CD4-positive, alpha-beta T cell treated with Interleukin-4 for 1 hour (primary cell): ENCODE measurements at regions not wholly inside any gene's neighbourhood (a gene's known extent, or its start where the extent isn't known, plus 50 kb on each side); places are given as distances from the start of the nearest gene placed in this dataset.
"Not testable (repeated sequence)": the region's sequence is repeated elsewhere in the genome, so short reads cannot be mapped to it uniquely, and the experiment has no call there.

Experiments used
- DNase-seq, 2 donors: peaks; one replicate each; pipeline ENCODE4 v3.0.0-alpha.2; 2020 to 2022

DNA sequence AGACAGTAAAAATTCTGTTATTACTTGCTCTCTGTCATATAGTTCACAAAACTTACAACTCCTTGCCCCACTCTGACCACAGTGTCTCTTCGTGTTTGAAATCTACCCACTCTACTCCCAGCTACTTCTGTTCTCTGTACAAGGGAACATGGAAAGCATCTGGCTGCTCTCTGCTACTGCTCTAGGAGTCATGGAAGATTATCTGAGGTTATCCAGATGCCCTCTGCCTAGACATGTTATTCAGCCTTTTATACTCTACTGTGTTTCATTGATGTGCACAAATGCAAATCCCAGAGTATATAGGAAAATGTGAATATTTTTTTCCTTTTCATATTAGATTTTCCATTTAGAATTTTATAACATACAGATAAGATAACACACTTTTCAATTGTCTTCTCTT is 1525.6 kb downstream of the MAT2B start:
- DNase-seq, result no peak

DNA sequence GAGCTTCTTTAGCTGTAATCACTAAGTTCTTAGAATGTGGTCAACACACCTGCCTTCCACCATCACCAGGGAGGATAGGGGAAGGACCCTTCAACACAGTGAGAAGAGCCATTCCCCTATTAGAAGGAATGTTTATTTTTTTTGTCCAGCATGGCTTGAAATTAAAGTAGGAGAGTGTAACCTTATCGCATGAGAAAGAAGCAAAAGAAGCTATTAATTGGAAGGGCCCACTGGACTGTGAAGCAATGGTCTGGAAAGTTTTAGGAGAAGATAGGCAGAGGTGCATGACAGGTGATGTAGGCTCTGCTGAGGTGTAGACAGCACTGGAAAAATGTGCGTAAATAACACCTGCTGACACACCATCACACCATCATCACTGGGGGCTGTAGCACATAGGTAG is 1526.0 kb downstream of the MAT2B start:
- no peak for DNase-seq

DNA sequence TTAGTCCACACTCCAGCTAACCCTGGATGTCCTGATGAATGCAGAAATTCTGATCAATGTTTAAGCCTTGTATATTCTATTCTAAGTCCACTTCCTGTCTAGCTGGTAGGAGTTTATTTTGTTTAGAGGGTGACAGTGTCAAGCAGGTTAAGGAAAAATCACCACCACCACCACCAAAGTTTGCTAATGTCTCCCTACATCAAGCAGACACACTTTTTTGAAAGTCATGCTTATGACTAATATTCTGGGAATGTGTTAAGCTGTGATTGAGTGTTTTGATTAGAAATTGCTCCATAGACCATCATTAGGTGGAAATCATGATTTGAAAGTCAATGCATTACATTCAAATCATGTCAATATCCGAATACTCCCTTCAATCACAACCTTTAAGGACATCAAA is 1530.1 kb downstream of the MAT2B start:
- no peak for DNase-seq

DNA sequence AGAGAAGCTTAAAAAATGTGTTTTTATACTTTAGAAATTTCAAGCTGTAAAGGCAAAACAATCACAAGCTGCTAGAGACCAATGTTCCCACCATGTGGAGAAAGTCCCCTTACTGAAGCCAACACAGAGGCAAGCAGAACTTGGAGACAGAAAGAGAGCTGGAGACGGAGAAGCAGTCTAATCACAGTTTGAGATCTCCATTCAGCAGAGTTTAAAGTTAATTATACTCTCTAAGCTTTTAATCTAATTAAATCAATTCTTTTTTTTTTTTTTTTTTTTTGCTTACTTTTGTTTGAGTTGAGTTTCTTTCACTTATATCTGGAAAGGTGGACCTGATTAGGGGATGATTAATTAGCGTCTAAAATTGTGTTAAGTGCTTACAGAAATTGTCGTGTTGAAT is 1534.3 kb downstream of the MAT2B start:
- no peak for DNase-seq

DNA sequence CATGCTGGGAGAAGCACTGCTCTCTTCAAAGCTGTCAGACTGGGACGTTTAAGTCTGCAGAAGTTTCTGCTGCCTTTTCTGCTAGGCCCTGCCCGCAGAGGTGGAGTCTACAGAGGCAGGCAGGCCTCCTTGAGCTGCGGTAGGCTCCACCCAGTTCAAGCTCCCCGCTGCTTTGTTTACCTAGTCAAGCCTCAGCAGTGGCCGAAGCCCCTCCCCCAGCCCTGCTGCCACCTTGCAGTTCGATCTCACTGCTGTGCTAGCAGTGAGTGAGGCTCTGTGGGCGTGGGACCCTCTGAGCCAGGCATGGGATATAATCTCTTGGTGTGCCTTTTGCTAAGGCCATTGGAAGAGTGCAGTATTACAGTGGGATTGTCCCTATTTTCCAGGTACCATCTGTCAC is 1540.5 kb downstream of the MAT2B start:
- not testable (repeated sequence) for DNase-seq

DNA sequence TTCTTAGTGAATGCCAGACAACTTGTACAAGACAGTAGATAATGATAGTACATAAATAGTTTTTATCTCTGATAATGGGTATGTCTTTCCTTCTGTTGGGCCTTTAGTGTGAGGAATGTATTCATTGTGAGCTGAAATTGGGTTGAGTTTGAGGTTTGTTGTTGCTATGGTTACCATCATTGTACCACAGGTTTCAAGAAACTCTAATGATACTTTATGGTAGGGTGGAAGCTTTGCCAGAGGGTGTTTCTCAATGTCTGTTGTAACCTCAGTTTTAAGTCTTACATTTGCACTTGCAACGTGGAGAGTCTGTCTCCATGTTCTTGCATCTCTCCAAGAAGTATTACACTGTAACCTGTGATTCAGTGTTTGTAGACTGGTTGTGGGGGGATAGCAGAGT is 1550.1 kb downstream of the MAT2B start:
- no peak for DNase-seq

DNA sequence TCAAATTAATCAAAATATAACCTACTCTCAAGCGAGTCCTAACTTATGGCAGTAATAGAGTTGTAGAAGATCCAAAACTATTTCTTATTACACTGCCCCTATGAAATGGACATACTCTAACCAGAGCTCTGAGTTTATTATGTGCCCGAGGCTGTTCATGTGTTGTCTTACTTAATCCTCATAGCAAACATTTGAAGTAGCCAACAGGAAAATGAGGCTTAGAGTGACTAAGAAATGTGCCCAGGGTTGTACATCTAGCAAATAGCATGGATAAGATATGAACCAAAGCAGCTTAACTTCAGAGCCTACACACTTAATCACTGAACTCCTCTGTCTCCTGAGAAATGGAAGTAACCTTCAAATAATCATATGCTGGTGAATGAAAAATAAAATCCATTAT is 1551.7 kb downstream of the MAT2B start:
- no peak for DNase-seq

DNA sequence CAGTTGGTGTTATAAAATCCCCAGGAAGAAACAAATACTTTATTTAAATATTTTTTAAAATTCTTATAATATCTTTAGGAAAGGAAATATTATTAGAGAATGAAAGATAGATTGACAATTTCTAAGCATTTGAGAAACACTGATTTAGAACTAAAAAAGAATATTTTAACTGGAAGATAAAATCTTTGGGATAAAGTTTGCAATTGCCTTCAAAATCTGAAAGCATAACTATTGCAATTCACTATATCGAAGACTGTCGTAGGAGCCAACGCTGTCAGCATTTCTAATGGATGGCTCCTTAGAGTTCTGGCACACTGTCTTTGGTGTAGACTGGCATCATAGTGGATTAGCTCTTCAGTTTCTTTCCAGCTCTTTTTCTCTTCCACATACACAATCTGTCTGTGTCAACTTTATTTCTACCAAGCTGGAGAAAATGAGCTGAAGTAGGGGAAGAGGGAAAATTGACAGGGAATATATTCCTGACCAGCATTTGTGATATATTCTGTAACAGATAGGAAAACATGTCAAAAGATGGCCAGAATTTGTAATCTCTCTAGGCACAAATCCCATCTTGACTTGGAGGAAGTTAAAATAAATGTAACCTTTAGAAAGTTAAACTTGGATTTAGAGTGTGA is 1561.4 kb downstream of the MAT2B start:
- DNase-seq, result no peak

DNA sequence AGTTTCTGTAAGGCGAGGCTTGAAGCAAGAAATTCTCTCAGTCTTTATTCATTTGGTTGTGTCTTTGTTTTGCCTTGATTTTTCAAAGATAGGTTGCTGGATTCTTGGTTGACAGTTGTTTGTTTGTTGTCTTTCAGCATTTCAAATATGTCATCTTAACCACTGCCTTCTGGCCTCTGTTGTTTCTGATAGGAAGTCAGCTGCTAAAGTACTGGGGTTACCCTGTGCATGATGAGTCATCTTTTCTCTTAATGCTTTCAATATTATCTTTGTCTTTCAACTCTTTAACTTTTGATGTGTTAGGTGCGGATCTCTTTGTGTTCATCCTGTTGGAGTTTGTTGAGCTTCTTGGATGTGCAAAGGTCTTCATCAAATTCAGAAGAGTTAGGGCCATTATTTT is 1571.3 kb downstream of the MAT2B start:
- DNase-seq, result no peak

DNA sequence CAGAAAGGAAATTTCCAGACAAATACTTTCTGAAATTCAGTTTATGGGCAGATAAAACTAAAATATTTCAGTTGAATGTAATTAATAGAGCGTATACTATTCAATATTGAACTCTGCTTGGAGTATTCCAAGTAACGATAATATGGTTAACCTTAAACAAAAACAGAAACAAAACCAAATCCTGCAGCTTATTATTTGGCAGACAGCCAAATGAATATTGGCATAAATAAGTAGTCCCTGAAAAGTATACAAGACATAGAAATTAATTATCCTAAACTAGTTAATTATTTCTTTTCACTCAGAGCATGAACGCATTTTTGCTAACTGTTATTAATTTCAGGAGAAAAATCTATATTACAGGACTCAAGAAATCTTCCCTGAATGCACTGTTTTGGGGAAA is 1574.0 kb downstream of the MAT2B start:
- DNase-seq, result no peak

DNA sequence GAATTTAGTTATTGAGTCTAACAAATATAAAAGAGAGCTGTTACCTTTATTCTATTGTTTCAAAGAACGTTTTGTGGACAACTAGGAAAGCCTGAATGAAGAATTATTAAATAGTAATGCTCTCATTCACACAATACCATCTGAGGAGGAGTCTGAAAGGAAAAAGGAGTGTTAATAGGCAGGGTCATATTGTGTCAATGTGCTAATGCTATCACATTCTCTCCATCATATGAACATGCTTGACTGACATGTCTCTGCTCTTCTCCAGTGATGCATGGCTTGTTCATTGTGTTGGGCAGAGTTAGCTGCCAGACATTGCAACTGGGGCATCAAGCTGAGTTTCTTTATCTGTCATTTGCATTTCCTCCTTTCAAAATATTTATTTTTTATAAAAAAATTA is 1578.0 kb downstream of the MAT2B start:
- DNase-seq, result no peak

DNA sequence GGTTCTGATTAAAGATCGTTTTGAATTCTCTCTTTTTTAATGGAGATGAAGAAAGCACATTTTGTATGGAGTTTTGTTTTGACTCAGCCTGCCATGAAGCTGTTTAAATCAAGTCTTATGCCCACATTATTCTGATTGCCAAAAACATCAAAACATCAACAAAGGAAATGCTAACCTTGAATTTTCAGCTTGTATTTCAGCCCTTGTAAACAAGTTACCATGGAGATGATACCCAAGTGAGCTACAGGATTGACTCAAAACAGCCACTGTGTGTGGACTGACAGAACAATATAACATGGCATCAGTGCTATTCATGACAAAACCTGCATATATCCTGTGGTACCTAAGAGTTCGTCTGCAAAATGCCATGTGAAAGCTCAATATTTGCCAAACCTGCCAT is 1581.0 kb downstream of the MAT2B start:
- DNase-seq, result no peak

DNA sequence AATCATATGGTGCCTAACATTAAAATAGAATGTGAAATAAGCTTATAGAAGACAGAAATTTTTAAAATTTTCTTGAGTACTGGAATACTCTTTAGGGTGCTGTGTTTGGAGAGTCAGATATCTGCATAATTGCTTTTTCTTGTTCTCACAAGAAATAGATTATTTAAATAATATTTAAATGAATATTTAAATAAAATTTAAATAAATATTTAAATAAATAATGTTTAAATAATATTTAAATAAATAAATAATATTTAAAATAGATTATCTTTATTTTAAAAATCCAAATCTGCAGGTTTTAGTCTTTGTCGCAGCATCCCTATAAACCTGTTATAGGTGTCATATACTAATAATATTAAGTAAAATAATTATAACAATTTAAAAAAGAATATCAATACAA is 1589.4 kb downstream of the MAT2B start:
- DNase-seq, result no peak

DNA sequence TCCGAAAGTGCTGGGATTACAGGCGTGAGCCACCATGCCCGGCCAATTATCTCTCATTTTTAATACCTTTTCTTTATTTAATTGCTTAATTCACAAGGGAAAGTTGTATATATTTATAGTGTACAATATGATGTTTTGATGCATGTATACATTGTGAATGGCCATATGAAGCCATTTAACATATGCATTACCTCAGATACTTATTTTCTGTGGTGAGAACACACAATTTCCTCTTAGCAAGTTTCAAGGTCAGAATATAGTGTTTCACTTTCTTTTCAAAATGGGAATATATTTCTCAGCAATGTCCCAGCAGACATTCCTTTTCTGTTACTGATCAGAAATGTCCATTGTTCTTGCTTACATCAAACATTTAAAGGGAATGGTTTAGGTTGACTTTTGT is 1596.3 kb downstream of the MAT2B start:
- no peak for DNase-seq

DNA sequence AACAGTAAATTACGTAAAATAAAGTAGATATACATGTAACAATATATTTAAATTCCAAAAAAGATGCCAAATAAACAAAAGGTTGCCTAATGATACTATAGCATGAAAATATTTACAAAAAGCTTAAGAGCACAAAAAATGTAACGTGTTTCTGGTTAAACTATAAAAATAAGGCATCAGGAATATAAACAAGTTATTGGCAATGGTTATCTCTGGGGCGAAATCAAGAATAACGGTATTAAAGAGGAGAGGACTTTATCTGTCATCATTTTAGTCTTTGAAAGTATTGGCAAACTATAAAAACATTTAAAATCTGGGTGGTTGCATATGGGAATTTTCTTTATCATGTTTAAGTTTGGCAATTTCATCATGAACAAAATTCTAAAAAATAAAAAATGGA is 1599.2 kb downstream of the MAT2B start:
- DNase-seq, result no peak

DNA sequence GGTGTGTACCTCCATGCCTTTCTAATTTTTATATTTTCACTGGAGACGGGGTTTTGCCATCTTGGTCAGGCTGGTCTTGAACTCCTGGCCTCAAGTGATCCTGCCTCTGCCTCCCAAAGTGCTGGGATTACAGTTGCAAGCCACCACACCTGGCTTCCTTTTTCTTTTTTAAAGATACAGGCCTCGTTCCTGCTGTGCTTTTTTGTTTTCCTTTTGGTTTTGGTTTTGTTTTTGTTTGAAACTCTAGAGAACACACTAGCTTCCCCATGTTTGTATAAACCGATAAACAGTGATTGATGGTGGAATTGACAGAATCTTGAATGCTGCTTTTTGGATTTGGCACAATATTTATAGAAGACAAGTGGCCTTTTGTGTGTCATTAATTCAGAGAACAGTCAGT is 1603.4 kb downstream of the MAT2B start:
- DNase-seq, result no peak

DNA sequence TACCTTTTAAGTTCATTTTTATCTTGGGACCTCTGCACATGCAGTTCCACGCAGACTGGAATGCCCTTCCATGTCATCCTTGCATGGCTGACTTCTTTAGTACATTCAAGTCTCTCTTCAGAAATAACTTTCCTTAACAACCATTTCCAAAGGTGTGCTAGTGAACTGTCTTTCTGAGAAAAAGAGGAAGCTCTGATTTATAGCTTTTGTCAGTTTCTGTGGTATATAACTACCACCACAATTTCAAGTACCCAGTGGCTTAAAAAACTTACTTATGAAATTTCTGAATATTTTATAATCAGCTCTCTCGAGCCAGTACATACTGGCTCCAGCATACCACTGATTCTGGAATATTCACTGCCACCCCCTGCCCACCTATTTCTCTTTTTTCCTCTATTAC is 1613.8 kb downstream of the MAT2B start:
- no peak for DNase-seq

DNA sequence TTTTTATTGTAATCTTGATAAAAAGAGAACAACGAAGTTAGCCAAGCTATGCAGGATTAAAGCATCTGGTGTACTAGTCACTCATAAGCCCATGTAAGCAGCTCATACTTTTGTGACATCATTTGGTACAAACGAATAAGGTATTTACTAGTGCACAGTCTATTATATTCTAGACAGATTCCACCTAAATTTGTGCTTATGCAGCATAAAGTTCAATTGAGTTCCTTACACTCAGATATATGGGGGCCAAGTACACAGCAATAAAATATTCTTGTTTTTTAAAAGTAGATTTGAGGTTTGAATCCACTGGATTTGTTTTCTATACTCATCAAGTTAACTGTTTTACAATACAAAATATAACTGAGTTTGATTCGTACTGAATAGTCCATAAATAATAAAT is 1621.2 kb downstream of the MAT2B start:
- no peak for DNase-seq

DNA sequence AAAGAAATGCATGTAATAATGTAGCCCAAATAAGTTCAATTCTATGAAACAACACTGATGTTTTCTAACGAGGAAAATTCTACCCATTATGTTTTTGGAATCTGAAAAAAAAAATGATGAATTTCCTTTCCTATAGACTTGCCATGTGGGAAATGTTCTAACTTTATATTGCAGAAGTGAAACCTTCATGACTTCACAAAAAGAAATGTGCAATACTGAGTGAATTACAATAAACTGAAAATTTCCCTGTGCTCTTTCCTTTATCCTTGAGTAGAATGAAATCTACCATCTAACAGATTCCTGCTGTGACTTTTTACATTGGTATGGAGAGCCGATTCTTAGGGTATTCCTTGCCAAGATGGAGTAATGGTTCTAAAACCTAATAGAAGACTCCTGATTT is 1622.5 kb downstream of the MAT2B start:
- DNase-seq, result no peak

DNA sequence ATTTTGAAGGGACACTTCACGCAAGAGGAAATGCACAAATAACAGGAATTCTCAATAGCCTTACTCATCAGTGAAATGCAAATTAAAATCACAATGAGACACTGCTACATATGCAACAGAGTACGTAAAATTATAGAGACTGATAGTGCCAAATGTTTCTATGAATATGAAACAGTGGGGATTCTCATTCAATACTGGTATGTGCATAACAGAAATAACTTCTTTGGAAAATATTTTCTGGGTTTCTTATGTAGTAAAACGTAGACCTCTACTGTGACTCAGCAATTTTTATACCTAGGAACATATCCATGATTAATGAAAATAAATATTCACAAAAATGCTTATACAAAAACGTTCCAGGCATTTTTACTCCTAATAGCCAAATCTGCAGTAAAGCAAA is 1625.2 kb downstream of the MAT2B start:
- no peak for DNase-seq

DNA sequence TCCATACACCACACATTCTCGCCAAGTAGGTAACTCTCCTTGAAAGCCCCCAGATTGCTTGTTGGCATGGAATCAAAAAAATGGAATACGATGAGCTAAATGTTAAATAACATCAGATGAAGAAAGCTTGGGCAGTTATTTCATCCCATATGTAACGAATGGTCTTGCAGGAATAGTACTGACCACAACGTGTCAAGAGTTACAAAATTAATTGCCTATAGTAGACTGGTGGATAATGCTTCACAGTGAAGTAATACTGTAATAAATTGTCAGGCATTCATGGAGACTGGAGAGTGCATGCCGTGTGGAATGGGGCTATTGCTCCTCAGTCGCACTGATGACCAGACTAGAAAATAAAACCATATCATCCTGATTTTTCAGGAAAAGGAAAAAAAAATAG is 1628.7 kb downstream of the MAT2B start:
- no peak for DNase-seq

DNA sequence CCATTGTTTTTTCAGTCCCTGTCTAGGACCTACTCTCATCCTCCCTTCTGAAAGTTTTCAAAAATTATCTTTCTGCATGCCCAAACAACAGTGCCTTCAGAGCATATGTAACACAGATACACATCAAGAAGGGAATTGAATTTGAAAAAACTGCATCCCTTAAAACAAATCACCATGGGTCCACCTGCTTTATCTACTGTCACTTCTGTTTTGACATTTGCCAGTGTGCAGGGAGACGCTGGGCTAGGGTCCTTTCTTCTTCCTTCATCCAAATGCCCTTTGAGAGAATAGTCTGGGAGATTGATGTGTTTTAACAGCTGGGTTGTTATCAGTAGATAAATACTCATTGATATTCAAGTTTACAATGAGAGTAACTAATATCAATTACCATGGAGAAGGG is 1630.1 kb downstream of the MAT2B start:
- no peak for DNase-seq

DNA sequence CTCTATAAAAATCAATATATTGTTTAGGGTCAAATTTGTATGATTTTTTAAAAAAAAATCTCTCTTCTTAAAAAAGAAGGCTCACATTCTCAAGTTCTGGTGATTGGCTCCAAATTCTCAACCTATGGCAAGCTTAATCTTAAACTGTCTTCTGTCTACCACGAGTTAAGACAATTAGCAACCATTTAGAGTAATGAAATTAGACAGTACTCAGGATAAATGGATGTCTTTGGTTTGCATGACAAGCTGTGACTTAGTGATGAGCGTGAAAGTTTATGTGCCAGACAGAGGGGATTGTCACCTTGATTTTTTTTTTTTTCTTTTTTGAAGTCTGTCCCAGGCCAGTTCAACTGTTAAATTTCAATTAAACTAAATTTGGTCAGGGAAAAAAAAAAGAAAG is 1632.3 kb downstream of the MAT2B start:
- no peak for DNase-seq

DNA sequence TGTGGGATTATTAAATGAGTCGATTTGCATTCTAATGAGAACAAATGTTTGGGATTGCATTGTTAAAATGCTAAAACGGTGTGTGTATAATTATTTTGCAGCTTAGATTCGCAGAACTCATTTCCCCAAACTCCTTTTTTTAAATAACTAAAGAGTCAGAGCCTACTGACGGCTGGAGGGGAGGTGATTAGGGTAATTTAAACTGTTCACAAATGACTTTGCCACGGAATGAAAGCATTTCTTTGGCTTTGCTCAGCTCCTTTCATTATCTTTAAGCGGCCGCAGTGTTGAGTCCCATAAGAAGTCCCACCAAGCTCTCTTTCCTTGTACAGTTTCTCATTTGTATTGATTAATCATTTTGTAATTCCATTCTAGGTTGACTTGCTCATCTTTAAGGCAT is 1632.8 kb downstream of the MAT2B start:
- no peak for DNase-seq

DNA sequence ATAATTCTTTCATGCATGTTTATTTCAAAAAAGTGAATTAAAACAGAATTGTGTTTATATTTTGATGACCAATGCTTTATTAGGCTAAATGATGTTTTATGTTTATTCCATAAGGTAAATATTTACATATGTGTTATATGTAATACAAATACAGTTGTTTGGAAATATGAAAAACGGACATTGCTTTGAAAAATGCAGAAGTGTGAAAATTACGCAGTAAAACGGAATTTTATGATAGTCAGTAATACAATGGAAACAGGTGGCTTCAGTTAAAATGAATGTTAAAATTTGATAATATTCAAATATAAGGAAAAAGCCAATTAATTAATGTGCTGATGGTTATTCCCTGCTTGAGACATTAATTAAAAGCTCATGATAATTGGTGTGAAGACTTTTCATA is 1633.8 kb downstream of the MAT2B start:
- DNase-seq, result no peak

DNA sequence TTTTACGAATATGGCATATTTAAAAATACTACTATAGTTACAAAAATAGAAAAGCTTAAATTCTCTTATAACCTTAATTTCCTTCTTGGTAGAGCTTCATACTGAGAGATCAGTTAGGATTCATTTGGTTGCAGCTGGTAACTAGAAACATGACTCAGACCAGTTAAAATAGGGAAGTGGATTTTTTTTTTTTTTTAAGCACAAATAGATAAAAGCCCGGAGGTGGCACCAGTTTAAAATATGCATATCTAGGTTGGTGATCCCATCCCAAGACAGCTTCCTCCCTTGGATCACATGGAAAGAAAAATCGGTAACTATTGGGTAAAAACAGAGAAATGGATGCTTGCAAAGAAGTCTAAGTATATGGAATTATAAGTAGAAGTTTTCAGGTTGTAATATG is 1634.3 kb downstream of the MAT2B start:
- DNase-seq, result no peak
